SU-DHL-6 (cell line): ENCODE measurements at regions not wholly inside any gene's neighbourhood (a gene's known extent, or its start where the extent isn't known, plus 50 kb on each side); places are given as distances from the start of the nearest gene placed in this dataset.

Source experiments
- EZH2phosphoT487 ChIP-seq: fragments of 200-600 bp; sonication (generic), shearing (Covaris generic); conservative IDR thresholded peaks from 2 replicates; pipeline ENCODE4 v1.6.1; 2018; ENCODE audit warnings: mild to moderate bottlenecking, antibody characterized with exemption, low read length, moderate library complexity, mixed read lengths
- TF ChIP-seq, protein P1 (sequence below): fragments of 200-600 bp; sonication (generic); IDR thresholded peaks from one replicate; pipeline ENCODE4 v1.5.1; 2017; ENCODE audit warnings: antibody characterized with exemption, mild to moderate bottlenecking, low read length, moderate library complexity; ENCODE audit not compliant: insufficient read depth, poor library complexity, severe bottlenecking

DNA sequence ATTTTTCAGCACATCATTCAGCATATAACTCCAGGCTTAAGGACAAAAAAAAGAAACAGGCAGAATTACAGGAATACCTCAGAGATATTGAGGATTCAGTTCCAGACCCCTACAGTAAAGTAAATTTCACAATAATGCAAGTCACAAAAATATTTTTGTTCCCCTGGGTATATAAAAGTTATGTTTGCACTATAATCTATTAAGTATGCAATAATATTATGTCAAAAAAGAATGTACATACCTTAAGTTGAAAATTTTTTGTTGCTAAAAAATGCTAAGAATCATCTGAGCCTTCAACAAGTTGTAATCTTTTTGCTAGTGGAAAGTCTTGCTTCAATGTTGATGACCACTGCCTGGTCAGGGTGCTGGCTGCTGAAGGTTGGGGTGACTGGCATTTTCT lies 2532.5 kb downstream of the ARAP2 start:
- TF ChIP-seq, protein P1, sequence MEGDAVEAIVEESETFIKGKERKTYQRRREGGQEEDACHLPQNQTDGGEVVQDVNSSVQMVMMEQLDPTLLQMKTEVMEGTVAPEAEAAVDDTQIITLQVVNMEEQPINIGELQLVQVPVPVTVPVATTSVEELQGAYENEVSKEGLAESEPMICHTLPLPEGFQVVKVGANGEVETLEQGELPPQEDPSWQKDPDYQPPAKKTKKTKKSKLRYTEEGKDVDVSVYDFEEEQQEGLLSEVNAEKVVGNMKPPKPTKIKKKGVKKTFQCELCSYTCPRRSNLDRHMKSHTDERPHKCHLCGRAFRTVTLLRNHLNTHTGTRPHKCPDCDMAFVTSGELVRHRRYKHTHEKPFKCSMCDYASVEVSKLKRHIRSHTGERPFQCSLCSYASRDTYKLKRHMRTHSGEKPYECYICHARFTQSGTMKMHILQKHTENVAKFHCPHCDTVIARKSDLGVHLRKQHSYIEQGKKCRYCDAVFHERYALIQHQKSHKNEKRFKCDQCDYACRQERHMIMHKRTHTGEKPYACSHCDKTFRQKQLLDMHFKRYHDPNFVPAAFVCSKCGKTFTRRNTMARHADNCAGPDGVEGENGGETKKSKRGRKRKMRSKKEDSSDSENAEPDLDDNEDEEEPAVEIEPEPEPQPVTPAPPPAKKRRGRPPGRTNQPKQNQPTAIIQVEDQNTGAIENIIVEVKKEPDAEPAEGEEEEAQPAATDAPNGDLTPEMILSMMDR: no peak
- no peak for TF ChIP-seq EZH2phosphoT487
